Panc1 (cell line): ENCODE measurements at regions not wholly inside any gene's neighbourhood (a gene's known extent, or its start where the extent isn't known, plus 50 kb on each side); places are given as distances from the start of the nearest gene placed in this dataset.

Experiments used
- POLR2AphosphoS5 ChIP-seq: IDR thresholded peaks from 2 replicates; pipeline ENCODE4 v1.6.1; 2012; ENCODE audit warnings: mild to moderate bottlenecking, low read depth, low read length, moderate library complexity
- TF ChIP-seq, protein P1 (sequence below): fragments of 450-650 bp; IDR thresholded peaks from 2 replicates; pipeline ENCODE4 v1.5.1; 2017; ENCODE audit warnings: mild to moderate bottlenecking

DNA sequence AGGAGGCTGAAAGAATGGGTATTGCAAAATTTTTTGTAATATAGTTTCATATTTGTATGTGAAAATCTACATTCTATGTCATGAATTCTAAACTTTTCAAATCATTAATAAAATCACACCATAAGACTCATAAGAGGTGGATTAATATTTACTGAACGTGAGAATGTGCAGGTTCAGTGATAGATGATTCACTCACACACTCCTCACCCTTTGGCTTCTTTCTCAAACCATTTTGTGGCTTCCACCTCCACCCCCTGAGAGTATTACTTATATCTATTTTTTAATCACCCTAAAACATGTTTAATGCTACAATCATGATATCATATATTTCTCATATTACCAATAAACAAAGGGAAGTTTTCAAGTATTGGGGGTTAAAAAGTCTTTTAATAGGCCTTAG, 275.5 kb downstream of the MEF2C start:
- TF ChIP-seq, protein P1, sequence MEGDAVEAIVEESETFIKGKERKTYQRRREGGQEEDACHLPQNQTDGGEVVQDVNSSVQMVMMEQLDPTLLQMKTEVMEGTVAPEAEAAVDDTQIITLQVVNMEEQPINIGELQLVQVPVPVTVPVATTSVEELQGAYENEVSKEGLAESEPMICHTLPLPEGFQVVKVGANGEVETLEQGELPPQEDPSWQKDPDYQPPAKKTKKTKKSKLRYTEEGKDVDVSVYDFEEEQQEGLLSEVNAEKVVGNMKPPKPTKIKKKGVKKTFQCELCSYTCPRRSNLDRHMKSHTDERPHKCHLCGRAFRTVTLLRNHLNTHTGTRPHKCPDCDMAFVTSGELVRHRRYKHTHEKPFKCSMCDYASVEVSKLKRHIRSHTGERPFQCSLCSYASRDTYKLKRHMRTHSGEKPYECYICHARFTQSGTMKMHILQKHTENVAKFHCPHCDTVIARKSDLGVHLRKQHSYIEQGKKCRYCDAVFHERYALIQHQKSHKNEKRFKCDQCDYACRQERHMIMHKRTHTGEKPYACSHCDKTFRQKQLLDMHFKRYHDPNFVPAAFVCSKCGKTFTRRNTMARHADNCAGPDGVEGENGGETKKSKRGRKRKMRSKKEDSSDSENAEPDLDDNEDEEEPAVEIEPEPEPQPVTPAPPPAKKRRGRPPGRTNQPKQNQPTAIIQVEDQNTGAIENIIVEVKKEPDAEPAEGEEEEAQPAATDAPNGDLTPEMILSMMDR: no peak
- no peak for TF ChIP-seq POLR2AphosphoS5
